Activated gamma-delta T cell (primary cell): ENCODE measurements at regions not wholly inside any gene's neighbourhood (a gene's known extent, or its start where the extent isn't known, plus 50 kb on each side); places are given as distances from the start of the nearest gene placed in this dataset.
"Not testable (repeated sequence)": the region's sequence is repeated elsewhere in the genome, so short reads cannot be mapped to it uniquely, and the experiment has no call there.

Experiments
- DNase-seq: peaks from one replicate; lab custom pipeline; 2025; lab: John Stamatoyannopoulos, UW

GRCh38 chr5:163355811-163356210 is 81.6 kb upstream of the CCNG1 start:
- not testable (repeated sequence) for DNase-seq

GRCh38 chr5:163357636-163358035 is 79.8 kb upstream of the CCNG1 start:
- no peak for DNase-seq

- no peak for DNase-seq
Measured at GRCh38 chr5:163360656-163361055, 76.7 kb upstream of the CCNG1 start.

GRCh38 chr5:163361450-163361849 is 75.9 kb upstream of the CCNG1 start:
- DNase-seq = no peak

- DNase-seq = no peak
Measured at GRCh38 chr5:163362840-163363371, 74.5 kb upstream of the CCNG1 start.

GRCh38 chr5:163363389-163363788 is 74.0 kb upstream of the CCNG1 start:
- DNase-seq = no peak

GRCh38 chr5:163366757-163367156 is 70.6 kb upstream of the CCNG1 start:
- DNase-seq = no peak

GRCh38 chr5:163369776-163370385 is 67.5 kb upstream of the CCNG1 start:
- DNase-seq = no peak

- no peak for DNase-seq
Measured at GRCh38 chr5:163373436-163374084, 63.8 kb upstream of the CCNG1 start.

GRCh38 chr5:163377982-163378381 is 59.4 kb upstream of the CCNG1 start:
- no peak for DNase-seq

GRCh38 chr5:163379298-163380155 is 57.9 kb upstream of the CCNG1 start:
- no peak for DNase-seq

- no peak for DNase-seq
Measured at GRCh38 chr5:163381832-163382231, 55.6 kb upstream of the CCNG1 start.

GRCh38 chr5:163383754-163384153 is 53.6 kb upstream of the CCNG1 start:
- DNase-seq = no peak

GRCh38 chr5:163384669-163385068 is 52.7 kb upstream of the CCNG1 start:
- no peak for DNase-seq

- DNase-seq = no peak
Measured at GRCh38 chr5:163385271-163385670, 52.1 kb upstream of the CCNG1 start.

- DNase-seq = no peak
Measured at GRCh38 chr5:163385824-163386223, 51.6 kb upstream of the CCNG1 start.

GRCh38 chr5:163386352-163386751 is 51.0 kb upstream of the CCNG1 start:
- DNase-seq = no peak

- no peak for DNase-seq
Measured at GRCh38 chr5:163387589-163388343, 49.6 kb upstream of the CCNG1 start.
